Limb (tissue), 2 donors: ENCODE measurements at regions not wholly inside any gene's neighbourhood (a gene's known extent, or its start where the extent isn't known, plus 50 kb on each side); places are given as distances from the start of the nearest gene placed in this dataset.
A peak's percentile ranks its signal among the peaks of the same experiment; 100 is the strongest.
"Not testable (repeated sequence)": the region's sequence is repeated elsewhere in the genome, so short reads cannot be mapped to it uniquely, and the experiment has no call there.

Source experiments
- DNase-seq, 2 donors: peaks; one replicate each; pipeline ENCODE4 v3.0.0-alpha.2; 2016; ENCODE audit errors: extremely low spot score in 2 of 2

DNA sequence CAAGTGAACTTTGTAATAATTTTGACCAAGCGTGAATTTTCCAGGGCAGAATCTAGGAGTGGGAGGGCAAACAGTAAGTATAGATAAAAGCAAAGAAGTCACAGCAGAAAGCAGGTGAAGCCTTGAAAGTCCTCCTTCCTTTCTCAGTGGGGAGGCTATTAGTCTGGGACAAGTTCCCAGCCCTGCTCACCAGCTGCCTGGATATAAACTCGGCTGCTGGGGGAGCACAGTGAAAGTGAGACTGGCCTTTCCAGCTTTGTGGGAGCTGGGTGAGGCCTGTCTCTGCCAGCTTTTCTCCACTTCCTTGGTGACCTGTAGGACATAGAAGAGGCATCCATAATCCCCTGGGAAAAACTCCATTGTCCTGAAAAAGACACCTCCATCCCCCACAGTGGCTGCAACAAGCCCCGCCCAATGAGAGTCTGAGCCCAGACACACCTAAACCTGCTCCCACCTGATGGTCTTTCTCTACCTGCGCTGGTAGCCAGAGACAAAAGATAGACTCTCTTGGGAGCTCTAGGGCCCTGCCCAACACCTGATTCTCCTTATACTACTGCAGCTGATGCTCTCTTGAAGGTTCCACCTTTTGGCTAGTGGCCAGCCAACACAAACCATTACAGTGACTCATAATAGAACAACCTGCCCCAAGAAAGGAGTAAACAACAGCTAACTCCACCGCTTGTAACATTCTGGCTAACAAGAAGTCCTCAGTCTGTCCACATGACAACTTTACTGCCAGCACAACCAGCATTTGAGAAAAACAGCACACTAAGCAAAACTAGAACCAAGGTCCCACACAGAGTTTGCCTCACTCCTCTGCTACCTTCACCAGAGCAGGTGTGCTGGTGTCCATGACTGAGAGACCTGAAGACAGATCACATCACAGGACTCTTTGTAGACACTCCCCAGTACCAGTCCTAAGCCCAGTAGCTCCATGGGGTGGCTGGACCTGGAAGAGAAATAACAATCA is 252.2 kb upstream of the SLITRK6 start:
- no peak for DNase-seq

DNA sequence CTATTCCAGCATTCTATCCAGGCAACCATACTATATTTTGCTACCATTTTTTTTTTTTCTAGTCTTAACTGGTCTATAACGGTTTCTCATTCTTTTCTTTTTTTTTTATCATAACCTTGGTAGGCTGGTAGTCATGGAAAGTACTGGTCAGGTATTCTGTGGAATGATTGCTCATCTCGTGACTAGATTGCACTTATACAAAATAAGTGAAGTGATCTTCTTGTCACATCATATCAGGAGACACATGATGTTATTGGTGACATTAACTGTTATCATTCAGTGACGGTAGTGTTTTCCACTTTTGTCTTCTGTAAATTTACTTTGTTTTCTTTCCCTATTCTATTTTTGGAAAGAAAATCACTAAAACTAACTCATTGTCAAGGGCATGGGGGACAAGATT is 239.3 kb upstream of the SLITRK6 start:
- no peak for DNase-seq

DNA sequence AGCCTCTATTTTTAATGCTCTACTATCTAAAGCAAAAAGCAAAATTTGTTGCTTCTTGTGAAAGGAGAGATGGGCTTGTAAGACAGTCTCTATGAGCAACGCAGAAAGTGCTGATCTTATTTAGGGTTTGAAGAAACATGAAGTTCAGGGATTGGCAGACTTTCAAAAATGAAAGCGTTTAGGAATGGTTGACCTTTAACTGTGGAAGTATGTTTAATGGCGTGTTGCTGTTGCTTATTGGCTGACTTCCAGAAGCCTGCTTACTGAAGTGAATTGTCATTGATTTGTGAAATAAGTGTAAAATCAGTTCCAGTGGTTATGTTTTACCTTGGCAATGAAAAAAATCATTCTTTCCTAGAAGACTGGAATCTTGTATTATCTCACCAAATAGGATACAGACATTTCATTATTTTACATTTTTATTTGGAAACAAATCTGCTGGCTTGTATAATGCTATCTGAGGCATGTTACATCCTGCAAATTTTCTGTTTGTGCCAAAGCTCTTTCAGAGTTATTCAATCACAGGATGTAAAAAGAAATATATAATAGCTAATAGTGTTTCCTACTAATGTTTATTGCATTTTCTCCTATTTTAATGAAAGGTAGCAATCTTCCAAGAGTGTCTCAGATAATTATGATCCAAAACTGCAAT is 221.3 kb upstream of the SLITRK6 start:
- peak in 1 of 2 donors; percentile 75 for DNase-seq

DNA sequence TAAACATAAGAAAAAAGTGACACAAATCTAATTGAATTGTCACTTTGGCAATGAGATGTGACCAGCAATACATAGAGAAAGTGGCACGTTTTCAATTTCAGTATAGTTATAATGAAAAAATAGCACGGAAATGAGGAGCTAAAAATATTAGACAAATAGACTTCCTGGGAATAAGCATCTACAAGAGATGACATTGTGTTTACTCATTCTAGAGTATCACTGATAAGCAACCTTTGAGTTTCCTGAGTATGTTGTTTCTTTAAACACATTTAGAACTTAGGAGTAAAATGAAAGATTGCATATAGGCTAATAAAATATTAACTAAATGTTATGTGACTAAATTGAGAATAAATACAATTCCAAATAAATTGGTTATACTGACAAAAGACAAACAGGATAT is 207.1 kb upstream of the SLITRK6 start:
- DNase-seq, result no peak

DNA sequence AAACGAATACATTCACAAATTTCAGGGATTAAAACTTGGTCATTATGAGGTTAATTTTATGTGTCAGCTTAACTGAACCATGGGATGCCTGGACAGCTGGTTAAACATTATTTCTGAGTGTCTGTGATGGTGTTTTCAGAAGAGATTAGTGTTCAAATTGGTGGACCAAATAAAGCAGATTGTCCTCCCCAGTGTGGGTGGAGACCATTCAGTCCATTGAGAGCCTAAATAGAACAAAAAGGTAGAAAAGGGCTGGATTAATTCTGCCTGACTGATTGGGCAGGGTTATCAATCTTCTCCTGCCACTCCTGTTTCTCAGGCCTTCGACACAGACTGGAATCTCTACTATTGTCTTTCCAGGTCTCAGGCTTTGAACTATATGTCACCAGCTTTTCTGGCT is 203.8 kb upstream of the SLITRK6 start:
- no peak for DNase-seq

DNA sequence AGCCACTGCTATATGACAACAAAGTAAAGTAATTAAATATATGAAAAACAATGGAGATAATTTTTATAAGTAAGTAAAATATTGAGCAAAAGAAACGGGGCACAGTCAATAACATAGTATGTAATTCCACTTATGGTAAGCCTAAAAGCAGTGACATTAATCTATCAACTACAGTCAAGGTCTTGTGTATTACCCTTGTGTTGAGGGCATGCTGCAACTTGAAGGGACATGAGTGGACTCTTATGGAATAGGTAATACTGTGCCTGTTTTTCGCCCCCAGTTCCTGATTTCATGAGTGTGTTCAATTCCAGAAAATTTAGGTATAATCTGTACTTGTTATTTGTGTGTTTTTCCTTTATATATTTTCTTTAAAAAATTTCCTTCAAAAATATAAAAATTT is 201.3 kb upstream of the SLITRK6 start:
- no peak for DNase-seq

DNA sequence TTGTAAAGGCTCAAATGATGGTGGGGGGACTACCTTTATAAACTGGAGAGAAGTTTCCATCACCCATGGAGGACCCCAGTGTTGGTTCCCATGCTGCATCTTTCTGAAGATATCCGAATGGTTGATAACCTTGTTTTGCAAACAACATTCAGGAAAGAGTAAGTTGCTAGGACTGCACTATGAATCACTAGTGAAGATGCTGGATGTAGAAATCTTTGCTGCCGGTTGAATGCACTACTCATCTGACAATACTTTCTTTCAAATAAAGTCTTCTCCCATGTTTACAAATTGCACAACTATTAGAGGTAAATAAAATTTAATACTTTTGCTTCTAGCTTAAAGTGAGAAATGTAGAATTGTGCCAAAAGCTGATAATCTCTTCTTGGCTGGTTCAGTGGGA is 198.4 kb upstream of the SLITRK6 start:
- DNase-seq, result no peak

DNA sequence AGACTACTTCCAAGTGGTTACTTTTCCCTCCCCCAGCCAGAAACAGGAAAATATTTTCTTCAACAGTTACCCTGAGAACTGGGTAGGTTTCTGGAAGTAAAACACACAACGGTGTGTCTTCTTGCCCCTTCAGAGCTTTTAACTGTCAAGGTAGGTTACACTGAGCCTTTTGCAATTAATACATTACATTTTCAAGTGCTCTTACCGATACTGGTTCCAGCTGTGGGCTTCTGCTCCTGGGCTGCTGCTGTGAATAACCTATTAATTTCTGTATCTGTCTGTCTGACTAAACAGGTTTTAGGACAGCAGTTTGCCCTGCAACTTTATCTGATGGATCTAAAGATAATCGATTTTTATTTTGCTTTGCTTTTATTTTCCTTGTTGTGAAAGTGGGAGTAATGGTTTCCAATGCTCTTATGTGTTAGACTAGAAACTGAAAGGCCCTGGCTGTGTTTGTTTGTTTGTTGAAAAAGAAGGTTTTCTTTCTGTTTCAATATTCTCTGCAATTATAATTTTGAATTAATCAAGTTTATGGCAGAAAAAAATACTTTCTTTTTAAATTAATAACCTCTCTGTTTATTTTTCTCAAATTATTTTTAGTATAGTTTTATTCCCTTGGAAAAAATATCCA is 196.7 kb upstream of the SLITRK6 start:
- no peak for DNase-seq

DNA sequence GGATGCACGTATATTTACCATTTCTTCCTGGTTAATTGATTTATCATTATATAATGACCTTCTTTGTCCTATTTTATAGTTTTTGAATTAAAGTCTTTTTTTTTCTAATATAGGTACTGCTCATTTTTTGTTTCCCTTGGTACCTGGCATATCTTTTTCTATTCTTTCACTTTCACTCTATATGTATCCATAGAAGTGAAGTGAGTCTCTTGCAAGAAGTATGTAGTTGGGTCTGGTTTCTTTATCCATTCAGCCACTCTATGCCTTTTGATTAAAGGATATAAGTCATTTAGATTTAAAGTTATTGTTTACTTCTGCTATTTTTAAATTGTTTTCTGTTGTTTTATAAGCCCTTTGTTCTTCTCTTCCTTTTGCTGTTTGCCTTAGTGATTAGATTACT is 194.3 kb upstream of the SLITRK6 start:
- no peak for DNase-seq

DNA sequence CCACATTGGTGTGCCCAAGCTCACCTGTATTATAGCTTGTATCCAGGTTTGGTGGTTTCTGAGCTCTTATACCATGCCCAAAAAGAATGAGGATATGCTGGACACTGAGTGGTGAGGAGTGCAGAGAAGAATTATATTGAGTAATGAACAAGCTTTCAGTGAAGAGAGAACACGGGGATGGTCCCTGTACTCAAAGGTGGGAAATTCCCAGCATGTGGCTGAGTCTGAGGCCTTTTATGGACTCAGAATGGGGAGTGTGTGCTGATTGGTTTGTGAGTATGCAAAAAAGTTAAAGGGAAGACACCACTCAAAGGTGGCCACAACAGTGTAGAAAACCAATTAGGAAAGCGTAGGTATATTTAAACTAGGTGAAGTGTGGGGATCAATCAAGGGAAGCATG is 191.2 kb upstream of the SLITRK6 start:
- DNase-seq, result no peak

DNA sequence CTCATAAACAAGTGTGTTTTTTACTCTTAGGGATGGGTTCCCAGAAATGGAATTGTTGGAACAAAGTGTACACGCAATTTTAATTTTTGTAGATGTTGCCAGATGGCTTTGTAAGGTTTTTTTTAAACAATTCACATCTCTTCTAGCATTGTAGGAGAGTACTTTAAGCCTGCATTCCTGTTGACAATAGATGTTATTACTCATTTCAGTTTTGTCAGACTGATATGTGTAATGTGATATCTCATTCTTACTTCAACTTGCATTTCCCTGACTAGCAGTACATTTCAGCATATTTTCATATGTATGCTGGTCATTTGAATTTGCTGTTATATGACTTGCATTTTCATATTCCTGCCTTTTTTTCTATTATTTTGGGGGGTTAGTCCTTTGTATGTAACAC is 186.6 kb upstream of the SLITRK6 start:
- no peak for DNase-seq

DNA sequence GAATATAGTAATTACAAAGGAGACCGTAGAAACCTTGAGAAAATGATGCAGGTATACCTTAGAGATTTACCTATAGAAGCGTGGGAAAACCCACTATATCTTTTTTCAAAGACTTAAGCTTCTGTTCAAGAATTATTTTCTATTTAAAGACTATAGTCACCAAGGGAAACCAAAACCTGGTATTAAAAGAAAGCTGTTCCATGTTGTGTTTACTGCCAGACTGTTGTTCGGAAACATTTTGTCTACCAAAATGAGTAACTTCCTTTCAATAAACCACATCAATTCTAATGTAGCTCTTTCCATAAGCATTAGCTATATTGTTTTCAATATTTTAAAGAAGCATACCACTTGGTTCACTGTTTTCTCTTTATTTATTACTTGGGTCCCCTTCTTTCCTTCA is 182.9 kb upstream of the SLITRK6 start:
- DNase-seq, result no peak

DNA sequence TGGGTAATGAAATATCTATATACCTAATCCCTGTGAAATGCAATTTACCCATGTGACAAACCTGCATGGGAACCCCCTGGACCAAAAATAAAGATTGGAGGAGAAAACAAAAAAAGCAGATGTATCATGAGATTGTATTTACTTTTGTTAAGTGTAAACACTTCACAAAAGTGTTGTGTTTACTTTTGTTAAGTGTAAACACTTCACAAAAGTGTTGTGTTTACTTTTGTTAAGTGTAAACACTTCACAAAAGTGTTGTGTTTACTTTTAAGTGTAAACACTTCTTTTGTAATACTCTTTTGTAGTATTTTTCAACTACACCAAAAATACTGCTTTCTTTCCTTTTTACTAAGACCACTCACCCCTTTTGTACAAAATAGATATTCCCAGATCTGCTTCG is 181.2 kb upstream of the SLITRK6 start:
- DNase-seq, result not testable (repeated sequence)

DNA sequence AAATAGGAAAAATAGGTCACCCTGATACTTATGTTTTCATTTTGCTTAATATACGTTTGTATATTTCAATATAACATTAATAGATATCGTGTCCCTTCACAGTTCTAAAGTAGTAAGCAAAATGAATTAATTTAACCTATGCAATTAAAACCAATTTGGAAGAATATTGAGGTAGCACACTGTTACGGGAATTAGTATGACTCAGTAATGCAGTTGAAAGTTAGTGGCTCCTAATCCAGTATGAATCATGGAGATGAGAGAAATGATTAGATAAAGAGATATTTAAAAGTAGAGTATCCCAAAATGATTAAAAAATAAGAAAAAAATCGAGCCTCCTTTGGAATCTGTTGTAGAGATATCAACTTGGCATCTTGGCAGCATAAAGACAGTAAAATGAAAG is 177.0 kb upstream of the SLITRK6 start:
- no peak for DNase-seq

DNA sequence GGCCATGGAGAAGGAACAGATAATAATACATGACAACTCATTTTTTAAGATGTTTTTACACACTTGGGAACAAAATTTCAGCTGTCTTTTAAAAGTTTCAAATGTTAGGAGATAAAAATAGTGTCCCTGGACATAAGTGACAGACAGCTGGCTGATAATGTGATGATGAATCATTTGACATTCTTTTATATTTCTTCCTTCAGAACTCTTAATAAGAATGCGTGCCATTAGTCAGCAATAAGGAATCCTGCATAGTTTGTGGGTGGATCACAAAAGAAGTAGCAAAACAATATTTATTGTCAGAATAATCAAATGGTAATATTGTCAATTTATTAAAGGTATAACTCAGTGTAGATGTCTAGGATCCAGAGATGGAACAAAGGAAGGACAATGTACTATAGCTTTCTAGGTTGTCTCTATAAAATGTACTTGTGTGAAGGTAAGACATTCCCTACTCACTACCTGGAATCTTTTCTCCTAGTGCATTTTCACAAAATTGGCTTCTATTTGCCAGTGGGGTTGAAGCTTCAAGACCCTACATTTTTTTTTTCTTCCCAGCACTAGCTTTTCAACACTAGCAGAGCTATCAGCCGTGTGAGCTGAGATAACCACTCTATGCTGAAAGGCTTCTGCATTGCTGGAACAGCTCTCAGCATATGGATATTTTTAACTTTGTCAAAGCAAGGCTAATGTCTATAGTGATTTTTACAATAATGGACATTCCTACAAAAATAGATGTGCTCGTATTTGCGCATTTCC is 175.6 kb upstream of the SLITRK6 start:
- no peak for DNase-seq

DNA sequence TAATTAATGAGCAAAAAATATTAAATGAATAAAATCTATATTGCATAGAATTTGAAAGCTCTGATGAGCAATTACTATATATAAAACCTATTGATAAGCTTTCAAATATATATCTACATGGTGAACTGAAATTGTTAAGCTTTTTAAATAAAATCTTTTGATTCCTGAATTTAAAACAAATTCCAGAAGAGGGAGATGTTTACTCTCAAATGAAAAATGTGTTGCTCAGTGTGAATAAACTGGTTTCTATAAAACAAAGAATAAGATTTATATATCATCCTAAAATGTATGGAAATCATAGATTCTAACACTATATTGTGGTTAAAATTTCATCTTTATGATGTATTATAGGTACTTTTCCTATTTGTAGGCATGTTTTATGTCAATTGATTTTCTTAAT is 171.5 kb upstream of the SLITRK6 start:
- peak in 1 of 2 donors; percentile 33 for DNase-seq

DNA sequence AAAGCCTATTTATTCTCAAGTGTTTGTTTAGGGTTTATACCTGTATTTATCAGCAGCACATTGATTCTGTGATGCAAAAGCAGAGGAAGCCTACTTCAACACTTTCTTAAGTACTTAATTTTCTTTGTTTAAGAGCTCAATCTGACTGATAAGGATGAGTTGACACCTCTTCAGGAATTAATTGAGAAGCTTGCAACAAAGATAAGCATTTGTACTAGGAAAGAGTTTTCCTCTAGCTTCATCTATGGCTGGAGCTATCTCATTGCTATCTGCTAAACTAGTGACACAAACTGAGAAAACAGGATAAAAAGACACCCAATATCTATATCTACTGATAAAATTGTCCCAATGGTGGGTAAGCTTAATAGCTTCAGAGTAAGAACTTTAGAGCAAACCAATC is 170.1 kb upstream of the SLITRK6 start:
- no peak for DNase-seq

DNA sequence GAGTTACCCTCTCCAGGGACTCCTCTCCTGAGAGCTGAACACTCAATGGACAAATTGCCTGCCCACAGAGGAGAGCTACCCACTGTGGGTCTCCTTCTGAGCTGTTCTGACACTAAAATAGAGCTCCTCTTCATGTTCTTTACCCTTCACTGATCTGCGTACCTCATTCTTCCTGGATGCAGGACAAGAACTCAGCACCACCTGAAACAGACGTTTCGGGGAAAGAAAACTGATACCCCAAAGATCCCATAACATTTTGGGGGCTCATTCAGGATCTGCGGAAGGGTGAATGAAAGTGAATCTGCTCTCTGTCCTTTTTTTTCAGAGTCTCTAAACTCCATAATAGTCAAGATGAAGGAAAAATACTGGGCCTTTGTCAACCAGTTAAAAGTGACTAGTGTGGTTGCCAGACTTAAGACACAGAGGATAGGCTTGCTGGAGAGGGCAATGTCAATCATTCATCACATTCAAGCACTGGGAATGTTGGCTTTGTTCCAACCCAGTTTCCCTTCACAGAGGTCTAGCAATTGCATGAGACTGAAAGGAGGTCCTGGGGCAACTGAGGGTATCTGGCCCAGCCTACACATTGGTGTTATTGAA is 136.7 kb upstream of the SLITRK6 start:
- no peak for DNase-seq

DNA sequence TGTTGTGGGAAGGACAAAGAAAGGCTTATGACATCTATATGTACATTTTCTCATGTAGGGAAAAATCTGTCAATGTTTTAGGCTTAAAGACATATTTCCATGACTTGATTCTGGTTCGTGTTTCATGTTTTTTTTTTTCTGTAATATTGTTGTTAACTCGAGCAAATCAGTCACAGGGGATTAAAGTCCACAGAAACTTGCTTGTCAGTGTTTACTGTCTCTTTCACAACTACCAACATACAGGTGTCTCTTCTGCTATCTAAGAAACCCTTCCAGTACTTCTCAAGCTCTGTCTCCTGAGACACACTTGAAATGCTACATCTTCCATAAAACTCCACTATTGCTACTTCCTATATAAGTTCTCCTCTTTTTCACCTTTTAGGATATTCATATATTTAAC is 130.9 kb upstream of the SLITRK6 start:
- no peak for DNase-seq

DNA sequence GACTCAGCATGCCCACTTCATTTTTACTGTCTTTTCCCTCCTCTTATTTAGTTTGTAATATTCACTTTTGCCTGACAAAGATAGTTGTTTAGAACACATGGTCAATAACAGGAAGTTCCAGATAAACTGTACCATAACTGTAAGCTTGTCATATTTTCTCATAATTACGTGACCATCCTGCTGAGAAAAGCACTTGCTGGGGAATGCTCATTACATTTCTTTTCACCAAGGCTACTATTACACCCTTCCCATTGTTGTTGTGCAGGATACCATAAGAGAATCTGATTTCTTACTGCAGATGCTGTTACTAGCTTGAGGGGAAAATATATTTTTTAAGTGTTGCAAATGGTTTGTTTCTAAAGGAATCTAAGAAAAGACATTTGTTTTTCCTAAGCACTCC is 111.7 kb upstream of the SLITRK6 start:
- no peak for DNase-seq

DNA sequence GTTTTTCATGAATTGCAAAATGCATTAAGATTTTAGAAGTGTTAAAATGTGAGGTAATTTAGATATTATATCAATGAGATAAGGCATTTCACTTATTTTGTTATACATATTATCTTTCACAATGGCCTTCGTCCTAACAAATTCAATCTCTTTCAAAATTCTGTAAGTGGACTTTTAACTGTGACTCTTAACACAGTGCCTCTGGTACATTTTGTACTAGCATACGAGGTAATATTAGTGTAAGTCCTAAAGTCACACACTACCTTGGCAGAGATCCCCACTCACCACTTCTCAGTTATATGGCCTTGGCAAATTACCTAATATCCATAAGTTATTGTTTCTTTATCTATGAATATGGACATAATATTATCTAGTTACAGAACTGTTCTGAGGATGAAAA is 101.3 kb upstream of the SLITRK6 start:
- no peak for DNase-seq
